HepG2 (cell line): ENCODE measurements at regions not wholly inside any gene's neighbourhood (a gene's known extent, or its start where the extent isn't known, plus 50 kb on each side); places are given as distances from the start of the nearest gene placed in this dataset.

Experiments used
- ATAC-seq: fragments of 200-7000 bp; cut with Tn5 transposase; 3 replicates; pipeline ENCODE4 v1.9.1; 2020; ENCODE audit warnings: mild to moderate bottlenecking, moderate library complexity
- BruUV-seq: library from RNA; stranded (reverse); fragments of 400-500 nt; replicated peaks from 2 replicates; lab custom pipeline; 2021; lab: Mats Ljungman, UMichigan
- CTCF ChIA-PET: fragments of 300-600 bp; formaldehyde crosslinking; extraction: SDS; loops from one replicate; lab custom pipeline; 2021; ENCODE audit warnings: low total read pairs, inconsistent platforms, low intra/inter-chr PET ratio; lab: Yijun Ruan, JAX
- POLR2A ChIA-PET: fragments of 350-600 bp; sonication (Branson Sonifier 250); formaldehyde crosslinking; loops from one replicate; lab custom pipeline; 2020; ENCODE audit warnings: antibody characterized with exemption, inconsistent platforms; lab: Yijun Ruan, JAX
- DNase-seq: peaks from one replicate; pipeline ENCODE4 v3.0.0-alpha.2; 2015; ENCODE audit warnings: low spot score
- FAIRE-seq: peaks from 3 replicates; lab custom pipeline; 2011; peaks lifted over from hg19 to GRCh38; lab: Jason Lieb, UNC
- H2AFZ ChIP-seq: one replicate; pipeline ENCODE4 v1.6.1; 2011; ENCODE audit warnings: low read length, inconsistent platforms
- H3K27ac ChIP-seq: fragments of 300-600 bp; 3 replicates; pipeline ENCODE4 v1.8.0; 2011; ENCODE audit warnings: mixed run types, mild to moderate bottlenecking, mixed read lengths, low read length, inconsistent platforms; ENCODE audit not compliant: insufficient read depth; ENCODE audit errors: extremely low read length
- H3K27me3 ChIP-seq, 2 experiments: fragments of 200-600 bp in 1 of 2; 2 replicates in 1 of 2; 3 replicates in 1 of 2; pipeline versions ENCODE4 v1.6.0 to v1.8.0; 2011; ENCODE audit warnings: low read length in 2 of 2, mild to moderate bottlenecking in 2 of 2, moderate library complexity in 2 of 2, inconsistent platforms in 1 of 2; ENCODE audit not compliant: insufficient read depth in 2 of 2, control insufficient read depth in 1 of 2
- H3K36me3 ChIP-seq, 2 experiments: fragments of 200-600 bp in 1 of 2; replicated peaks in 1 of 2; 2 replicates in 1 of 2; 3 replicates in 1 of 2; pipeline versions ENCODE4 v1.5.1 to v1.8.0; 2011; ENCODE audit warnings: low read length in 2 of 2, inconsistent platforms in 1 of 2; ENCODE audit not compliant: insufficient read depth in 2 of 2, control insufficient read depth in 1 of 2
- H3K4me1 ChIP-seq: 2 replicates; pipeline ENCODE4 v1.5.1; 2012; ENCODE audit warnings: low read length, inconsistent platforms; ENCODE audit not compliant: insufficient read depth
- H3K4me2 ChIP-seq: 2 replicates; pipeline ENCODE4 v1.6.0; 2011; ENCODE audit warnings: low read depth, low read length, inconsistent platforms
- H3K4me3 ChIP-seq, 3 experiments: fragments of 200-600 bp in 1 of 3; sonication (generic), shearing (Covaris generic) in 1 of 3; replicated peaks in 1 of 3; 2 replicates each; pipeline ENCODE4 v1.5.1; 2011 to 2016; ENCODE audit warnings: low read length in 3 of 3, inconsistent platforms in 2 of 3, low read depth in 2 of 3, mild to moderate bottlenecking in 2 of 3, control low read depth in 1 of 3, mixed read lengths in 1 of 3; ENCODE audit not compliant: insufficient read depth in 1 of 3
- H3K79me2 ChIP-seq: one replicate; pipeline ENCODE4 v1.6.1; 2011; ENCODE audit warnings: low read length, inconsistent platforms; ENCODE audit not compliant: insufficient read depth
- H3K9ac ChIP-seq: 2 replicates; pipeline ENCODE4 v1.6.0; 2011; ENCODE audit warnings: mild to moderate bottlenecking, low read depth, low read length, inconsistent platforms; ENCODE audit not compliant: insufficient read depth
- H3K9me3 ChIP-seq: 2 replicates; pipeline ENCODE4 v1.5.1; 2012; ENCODE audit warnings: mild to moderate bottlenecking, low read length
- H4K20me1 ChIP-seq: 2 replicates; pipeline ENCODE4 v1.6.0; 2011; ENCODE audit warnings: inconsistent platforms, mild to moderate bottlenecking, low read length, moderate library complexity; ENCODE audit not compliant: insufficient read depth
- HNRNPK ChIP-seq: fragments of 200-400 bp; formaldehyde crosslinking; IDR thresholded peaks from 2 replicates; pipeline ENCODE4 v1.6.1; 2018; ENCODE audit warnings: low read length, low read depth, moderate library complexity, mild to moderate bottlenecking; ENCODE audit not compliant: poor library complexity, severe bottlenecking
- RAD51 ChIP-seq: fragments of 450-650 bp; IDR thresholded peaks from 2 replicates; pipeline ENCODE4 v1.6.1; 2016; ENCODE audit warnings: borderline replicate concordance
- ZMAT3 ChIP-seq: sonication (generic); formaldehyde crosslinking; conservative IDR thresholded peaks from 2 replicates; pipeline ENCODE4 v1.7.0; 2021; ENCODE audit warnings: missing genetic modification reagents
- ZNF24 ChIP-seq: fragments of 450-650 bp; IDR thresholded peaks from 2 replicates; pipeline ENCODE4 v1.6.1; 2017; ENCODE audit warnings: antibody characterized with exemption, mild to moderate bottlenecking
- WGBS: methylation state at CpG from one replicate; pipeline ENCODE4 v1.1.6; 2017; ENCODE audit warnings: low lambda C conversion rate; 5-methylcytosine and 5-hydroxymethylcytosine counted together
- in situ Hi-C: cut with HindIII; loops from 2 replicates; pipeline ENCODE4 v1.10.0; 2017; ENCODE audit warnings: low pct_unique_long_range_greater_than_20kb; ENCODE audit not compliant: extremely low pct_ligation_motif_present
- intact Hi-C: fragments of 100-400 bp; cut with micrococcal nuclease; formaldehyde crosslinking; loops from one replicate; pipeline ENCODE4 v1.10.0; 2022; ENCODE audit not compliant: unreplicated experiment
- TF ChIP-seq, protein P1 (sequence below): sonication (generic); formaldehyde crosslinking; IDR thresholded peaks from 2 replicates; pipeline ENCODE4 v1.5.1; 2020; ENCODE audit warnings: missing genetic modification reagents, mild to moderate bottlenecking, borderline replicate concordance
- TF ChIP-seq, protein P2 (sequence below): sonication (generic); formaldehyde crosslinking; IDR thresholded peaks from 2 replicates; pipeline ENCODE4 v1.5.0; 2020; ENCODE audit warnings: mild to moderate bottlenecking, low read depth, missing genetic modification reagents, borderline replicate concordance

DNA sequence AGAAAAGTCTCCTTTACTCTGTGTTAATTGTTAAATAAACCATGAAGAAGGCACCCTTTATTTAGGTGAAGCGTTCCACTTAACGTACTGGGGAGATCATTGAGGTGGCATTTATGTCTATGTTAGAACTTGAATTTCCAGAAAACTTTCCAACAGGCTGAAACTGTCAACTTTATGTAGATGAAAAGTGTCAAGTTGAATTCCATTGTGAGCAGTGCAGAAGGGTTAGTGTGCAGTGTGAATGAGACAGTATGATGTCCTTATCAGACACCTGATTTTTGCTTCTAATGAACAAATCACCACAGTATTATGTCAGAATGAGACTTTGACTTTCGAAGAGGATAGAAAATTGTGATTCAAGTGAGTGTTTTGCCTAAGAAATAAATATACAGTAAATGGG lies 761.6 kb upstream of the SEMA6A start:
- Histone ChIP-seq H3K27ac (no peak overlapping the region), H3K27me3 (no peaks in the 10 kb centered on the region), H2AFZ (no peak overlapping the region), H3K4me1 (no peaks in the 10 kb centered on the region), H3K9me3 (no peaks in the 10 kb centered on the region), H3K36me3 (no peaks in the 10 kb centered on the region), H3K4me2 (no peak overlapping the region), H3K9ac (no peak overlapping the region), H4K20me1 (no peaks in the 10 kb centered on the region), H3K4me3 (no peak overlapping the region), H3K79me2 (no peaks in the 10 kb centered on the region)
- ChIA-PET CTCF (no interaction called here), POLR2A (no interaction called here)
- intact Hi-C loops (no loop called here), in situ Hi-C loops (no loop called here)
- no peak for ATAC-seq
- 3% methylated on average over 3 of the region's 3 CpGs for WGBS
- no peak for TF ChIP-seq RAD51
- no peak for FAIRE-seq
- no TSS peak for BruUV-seq
- DNase-seq, result no peak

DNA sequence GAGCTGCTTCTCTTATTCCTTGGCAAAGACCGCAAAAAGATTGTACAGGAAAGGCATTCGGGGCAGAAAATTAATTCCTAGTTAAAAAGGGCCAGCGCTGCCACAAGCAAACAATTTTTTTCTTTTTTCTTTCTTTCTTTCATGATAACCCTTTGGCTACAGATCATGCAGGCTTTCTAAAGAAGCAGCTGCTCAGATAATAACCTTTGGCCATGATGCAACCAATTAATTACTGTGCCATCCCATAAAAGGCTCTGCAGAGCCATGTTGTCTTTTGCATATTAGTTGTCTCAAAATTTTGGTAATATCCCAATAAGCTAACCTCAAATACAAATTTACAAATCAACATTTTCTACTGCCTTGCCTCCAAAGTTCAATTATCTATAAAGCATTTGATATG lies 758.4 kb upstream of the SEMA6A start:
- Histone ChIP-seq H3K4me1 (no peaks in the 10 kb centered on the region), H2AFZ (no peak overlapping the region), H3K9me3 (no peaks in the 10 kb centered on the region), H3K79me2 (no peaks in the 10 kb centered on the region), H3K9ac (no peak overlapping the region), H3K27me3 (no peaks in the 10 kb centered on the region), H3K27ac (no peak overlapping the region), H4K20me1 (no peaks in the 10 kb centered on the region), H3K36me3 (no peaks in the 10 kb centered on the region), H3K4me3 (no peak overlapping the region), H3K4me2 (no peak overlapping the region)
- ChIA-PET CTCF (no interaction called here), POLR2A (no interaction called here)
- BruUV-seq, result no TSS peak
- in situ Hi-C loops, result no loop called here
- ATAC-seq, result no peak
- WGBS, result 1% methylated on average over 3 of the region's 3 CpGs
- intact Hi-C loops, result no loop called here
- TF ChIP-seq, protein P1, sequence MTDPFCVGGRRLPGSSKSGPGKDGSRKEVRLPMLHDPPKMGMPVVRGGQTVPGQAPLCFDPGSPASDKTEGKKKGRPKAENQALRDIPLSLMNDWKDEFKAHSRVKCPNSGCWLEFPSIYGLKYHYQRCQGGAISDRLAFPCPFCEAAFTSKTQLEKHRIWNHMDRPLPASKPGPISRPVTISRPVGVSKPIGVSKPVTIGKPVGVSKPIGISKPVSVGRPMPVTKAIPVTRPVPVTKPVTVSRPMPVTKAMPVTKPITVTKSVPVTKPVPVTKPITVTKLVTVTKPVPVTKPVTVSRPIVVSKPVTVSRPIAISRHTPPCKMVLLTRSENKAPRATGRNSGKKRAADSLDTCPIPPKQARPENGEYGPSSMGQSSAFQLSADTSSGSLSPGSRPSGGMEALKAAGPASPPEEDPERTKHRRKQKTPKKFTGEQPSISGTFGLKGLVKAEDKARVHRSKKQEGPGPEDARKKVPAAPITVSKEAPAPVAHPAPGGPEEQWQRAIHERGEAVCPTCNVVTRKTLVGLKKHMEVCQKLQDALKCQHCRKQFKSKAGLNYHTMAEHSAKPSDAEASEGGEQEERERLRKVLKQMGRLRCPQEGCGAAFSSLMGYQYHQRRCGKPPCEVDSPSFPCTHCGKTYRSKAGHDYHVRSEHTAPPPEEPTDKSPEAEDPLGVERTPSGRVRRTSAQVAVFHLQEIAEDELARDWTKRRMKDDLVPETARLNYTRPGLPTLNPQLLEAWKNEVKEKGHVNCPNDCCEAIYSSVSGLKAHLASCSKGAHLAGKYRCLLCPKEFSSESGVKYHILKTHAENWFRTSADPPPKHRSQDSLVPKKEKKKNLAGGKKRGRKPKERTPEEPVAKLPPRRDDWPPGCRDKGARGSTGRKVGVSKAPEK (CRISPR knock-in tag), result no peak
- TF ChIP-seq, protein P2, sequence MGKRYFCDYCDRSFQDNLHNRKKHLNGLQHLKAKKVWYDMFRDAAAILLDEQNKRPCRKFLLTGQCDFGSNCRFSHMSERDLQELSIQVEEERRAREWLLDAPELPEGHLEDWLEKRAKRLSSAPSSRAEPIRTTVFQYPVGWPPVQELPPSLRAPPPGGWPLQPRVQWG (CRISPR knock-in tag), result no peak
- no peak for TF ChIP-seq ZMAT3 (CRISPR knock-in tag)
- no peak for TF ChIP-seq ZNF24
- no peak for TF ChIP-seq HNRNPK
- TF ChIP-seq, all 625 proteins: peak for 0
- DNase-seq (no peak), FAIRE-seq (no peak)
